H4 (cell line): ENCODE measurements at regions not wholly inside any gene's neighbourhood (a gene's known extent, or its start where the extent isn't known, plus 50 kb on each side); places are given as distances from the start of the nearest gene placed in this dataset.

Experiments
- DNase-seq: peaks from one replicate; pipeline ENCODE4 v3.0.0-alpha.2; 2015; ENCODE audit warnings: low spot score

DNA sequence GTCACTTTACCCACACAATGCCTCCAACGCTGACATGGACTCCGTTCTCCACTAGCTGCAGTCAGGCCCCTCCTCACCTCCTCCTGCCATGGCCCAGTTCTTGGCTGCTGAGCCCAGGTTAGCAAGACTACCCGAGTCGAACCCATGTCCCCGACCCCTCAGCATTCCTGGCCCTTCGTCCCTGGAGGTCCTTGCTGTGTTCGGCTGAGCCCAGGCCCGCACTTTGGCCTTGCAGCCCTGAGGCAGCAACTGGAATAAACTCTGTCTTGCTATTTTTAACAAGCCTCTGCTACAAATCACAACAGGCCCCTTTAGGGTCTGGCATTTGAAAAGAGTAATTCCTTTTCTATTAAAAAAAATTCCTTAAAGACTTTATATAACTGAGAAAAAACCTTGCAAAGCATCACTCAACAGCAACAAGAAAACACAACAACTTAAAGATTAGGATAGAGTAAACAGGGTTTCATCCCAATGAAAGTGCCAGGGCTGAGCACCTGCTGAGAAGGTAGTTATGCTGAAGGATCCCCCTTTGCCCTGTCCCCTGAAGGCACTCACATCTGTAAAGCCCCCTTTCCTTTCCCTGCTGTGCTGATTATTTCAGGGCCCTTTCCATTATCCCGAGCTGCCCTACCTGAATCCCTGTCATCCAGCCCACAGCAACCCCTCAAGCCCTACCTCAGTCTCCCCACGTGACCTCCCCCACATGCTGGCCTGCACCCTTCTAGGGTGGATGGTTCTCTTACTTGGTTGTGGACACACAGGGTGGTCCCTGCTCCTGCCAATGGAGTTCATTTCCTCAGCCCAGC is 120.0 kb upstream of the SNTG2 start:
- no peak for DNase-seq

DNA sequence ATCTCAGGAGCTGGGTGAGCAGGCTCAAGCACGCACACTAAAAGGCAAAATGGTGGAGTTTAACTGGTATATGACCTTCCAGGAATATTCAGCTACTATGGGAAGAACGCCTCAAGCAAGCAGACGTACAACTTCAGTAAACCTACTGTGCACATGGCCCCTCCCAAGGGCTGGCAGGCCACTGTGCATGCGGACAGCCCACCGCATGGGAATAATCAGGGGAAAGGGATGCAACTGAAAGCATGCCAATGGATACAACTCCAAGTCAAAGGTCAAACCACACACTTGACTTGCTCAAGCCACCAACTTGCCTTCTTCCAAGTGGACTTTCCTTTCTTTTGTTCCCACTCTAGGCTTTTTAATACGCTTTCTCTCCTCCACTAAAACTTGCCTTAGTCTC is 121.6 kb upstream of the SNTG2 start:
- DNase-seq: no peak

DNA sequence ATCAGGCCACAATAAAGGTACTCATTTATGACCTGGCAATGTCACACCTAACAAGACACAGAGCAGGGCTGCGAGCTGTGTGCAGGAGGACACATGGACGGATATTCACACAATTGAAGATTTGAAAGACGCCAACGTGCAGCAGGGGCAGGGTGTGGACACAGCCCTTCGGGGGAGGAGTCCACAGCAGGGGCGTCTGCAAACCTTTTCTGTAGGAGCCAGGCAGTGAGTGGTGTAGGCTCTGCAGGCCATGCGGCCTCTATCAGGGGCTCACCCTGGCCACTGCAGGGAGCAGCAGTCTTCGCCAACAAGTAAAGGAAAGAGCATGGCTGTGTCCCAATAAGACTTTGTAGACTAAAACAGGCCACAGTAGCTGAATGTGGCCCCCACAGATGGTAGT is 125.7 kb upstream of the SNTG2 start:
- DNase-seq: no peak

DNA sequence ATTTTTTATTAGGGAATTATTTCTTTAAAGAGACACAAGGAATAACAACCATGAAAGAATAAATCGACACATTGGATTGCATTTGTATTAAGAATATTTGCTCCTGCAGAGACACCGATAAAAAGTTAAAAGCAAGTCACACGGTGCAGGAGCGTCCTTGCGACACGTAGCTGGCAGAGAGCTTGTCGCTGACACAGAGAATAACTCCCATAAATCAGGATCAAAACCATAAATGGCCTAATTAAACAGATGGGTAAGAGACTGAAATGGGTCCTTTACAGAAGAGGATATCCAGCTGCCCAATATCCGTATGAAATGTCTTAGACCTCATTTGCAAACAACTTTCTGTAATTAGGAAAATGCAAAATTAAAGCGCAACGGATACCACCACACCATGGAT is 126.1 kb upstream of the SNTG2 start:
- DNase-seq: no peak

DNA sequence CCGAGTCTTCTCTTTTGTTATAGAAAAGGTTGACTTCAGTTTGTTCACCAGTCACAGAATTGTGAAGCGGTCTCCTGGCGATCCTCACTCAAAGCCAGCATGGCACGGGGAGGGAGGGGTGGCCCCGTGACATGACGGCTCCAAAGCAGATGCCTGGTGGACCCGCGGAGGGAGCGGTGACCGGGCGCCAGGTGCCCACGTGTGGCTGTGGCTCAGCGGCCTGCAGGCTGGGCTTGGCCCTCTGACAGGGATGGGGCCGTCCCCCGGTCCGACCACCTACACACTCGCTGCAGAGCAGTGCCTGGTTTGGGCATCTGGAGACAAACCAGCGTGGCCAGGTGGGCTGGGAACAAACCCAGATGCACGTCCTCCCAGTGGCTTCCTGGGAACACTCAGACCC is 129.1 kb upstream of the SNTG2 start:
- DNase-seq: no peak

DNA sequence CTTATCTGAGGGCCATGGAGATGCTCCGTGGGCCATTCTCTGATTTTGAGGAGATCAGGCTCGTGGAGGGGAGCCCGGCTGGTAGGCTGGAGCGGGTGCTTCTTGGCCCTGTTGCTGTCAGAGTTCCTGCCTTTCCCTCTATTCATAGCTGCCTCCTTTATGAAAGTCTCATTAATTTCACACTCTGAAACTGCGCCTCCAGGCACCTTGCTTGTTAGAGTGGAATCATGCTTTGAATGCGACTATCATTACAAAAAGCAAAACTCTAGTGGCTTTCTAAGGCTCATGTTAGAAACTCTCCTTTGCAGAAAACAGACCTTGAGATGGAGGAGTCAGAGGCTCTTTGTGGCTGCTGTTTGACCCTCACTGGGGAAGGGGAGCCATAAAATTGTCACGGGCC is 131.0 kb upstream of the SNTG2 start:
- no peak for DNase-seq

DNA sequence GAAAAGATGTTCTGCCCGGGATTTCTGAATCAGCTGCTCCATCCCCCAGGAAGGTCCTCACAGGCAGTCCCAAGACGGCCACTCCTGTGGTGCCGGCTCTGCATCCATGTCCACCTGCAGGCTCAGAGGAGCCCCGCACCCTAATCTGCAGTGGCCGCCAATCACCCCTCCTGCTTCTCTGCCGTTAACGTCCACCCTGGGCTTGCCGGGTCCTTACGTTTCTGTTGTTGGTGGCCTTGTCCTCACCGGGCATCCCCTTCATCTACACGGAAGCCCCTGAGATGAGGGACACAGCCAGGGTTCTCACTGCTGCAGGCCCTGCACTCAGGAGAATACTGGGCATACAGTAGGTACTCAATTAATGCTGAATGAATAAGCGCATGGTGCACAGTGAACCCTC is 131.5 kb upstream of the SNTG2 start:
- no peak for DNase-seq

DNA sequence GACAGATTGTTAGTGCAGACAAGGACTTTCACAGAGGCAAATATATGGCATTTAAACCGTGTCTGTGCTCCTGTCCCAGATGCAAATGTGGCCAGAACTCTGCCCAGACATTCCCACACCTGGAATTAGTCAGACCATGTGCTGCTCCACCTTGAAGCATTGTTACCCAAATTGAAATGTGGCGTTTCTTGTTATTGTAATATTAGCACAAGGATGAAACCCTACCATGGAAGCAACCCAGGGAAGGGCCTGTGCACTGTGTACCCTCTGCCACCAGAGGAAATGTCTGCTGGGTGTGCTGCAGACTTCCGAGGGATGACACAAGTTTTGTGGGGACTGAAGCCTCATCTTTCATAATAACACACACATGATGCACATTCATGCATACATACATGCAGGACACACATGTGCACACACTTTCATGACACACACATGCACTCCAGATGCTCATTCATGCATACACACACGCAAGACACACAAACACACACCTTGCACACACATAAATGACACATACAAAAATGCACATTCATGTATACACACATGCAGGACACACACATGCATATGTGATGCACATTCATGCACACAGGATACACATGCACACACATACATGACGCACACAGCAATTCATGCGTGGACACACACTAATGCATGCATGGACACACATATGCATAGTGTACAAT is 133.2 kb upstream of the SNTG2 start:
- no peak for DNase-seq

DNA sequence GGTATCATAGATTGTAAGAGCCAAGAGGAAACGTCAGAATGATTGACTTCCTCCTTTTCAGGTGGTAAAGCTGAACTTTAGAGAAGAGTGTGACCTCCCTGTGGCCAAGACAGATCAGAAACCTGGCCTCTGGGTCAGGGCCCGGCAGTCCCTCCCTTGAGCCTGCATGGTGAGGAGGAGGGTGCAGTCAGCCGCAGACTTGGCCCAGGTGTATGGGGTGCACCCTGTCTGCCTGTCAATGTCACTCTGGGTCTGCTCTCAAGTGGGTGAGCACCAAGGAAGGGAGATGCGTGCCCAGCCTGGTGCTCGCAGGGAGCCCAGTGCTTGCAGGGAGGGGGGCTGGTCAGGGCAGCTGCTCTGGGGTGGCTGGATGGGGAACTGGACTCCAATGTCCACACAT is 134.4 kb upstream of the SNTG2 start:
- no peak for DNase-seq

DNA sequence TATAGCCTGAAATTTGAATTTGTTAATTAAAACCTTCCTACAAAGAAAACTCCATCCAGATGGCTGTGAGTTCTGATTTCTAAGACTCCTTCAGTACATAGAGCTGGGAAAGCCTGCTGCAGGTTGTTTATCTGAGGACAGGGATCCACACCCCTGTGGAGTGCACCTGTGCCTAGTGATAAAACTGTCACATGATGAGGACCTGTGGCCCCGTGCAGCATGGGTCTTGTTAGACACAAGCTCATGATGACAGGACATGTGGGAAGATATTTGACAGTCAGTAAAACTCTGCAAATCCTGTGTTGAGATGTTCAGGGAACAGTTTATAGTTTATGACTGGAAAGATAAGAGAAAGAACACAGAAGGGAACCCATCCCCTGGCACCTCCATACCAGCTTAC is 133.2 kb upstream of the TMEM18 start:
- DNase-seq: no peak

DNA sequence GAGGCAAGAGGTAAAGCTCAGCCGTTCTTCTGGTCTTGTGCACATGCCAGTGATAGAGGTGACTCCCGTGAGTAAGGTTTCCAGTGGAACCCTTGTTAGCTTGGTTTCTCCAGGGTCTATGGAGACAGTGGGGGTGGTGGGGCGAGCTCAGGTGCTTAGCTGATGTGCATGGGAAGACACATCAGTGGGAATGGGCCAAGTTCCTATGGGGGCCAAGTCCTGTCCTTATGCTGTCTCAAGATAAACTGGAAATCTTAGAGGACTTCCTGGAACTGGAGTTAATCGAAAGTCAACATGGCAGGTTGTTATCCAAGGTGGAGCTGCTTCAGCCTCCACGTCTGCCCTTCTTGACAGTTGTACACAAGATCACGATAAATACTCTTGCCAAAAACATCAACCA is 130.1 kb upstream of the TMEM18 start:
- DNase-seq: no peak

DNA sequence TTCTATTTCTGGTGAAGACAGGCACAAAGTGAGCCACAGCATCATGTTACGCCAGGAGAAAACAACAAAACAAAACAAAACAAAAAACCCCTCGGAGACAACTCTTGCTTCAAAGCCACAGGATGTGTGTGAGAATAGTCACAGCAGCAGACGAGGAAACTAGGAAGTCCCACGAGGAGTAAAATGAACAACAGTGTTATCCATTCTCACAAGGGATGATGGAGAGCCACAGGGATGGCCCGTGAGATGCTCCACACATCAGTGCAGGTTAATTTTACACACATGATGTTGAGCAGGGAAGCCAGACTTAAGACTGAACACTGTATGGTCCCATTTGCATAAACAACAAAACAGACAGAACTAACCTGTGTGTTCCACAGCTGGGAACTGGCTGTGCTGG is 128.5 kb upstream of the TMEM18 start:
- no peak for DNase-seq

DNA sequence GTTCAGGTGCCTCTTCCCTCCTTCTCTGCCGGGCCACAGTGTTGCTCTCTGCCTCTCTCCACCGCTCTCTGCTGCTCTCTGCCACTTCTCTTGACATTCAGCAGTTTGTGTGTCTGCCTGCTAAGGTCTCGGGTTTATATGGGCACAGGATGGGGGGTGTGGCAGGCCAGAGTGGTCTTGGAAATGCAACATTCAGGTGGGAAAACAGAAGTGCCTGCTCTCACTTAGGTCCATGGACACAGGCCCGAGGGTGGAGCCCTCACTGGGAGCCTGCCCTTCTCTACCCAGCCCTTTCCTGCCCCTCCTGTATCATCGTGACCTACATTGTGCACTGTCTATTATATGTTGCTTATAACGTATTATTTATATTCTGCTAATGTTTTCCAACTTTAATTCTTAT is 120.8 kb upstream of the TMEM18 start:
- DNase-seq: no peak

DNA sequence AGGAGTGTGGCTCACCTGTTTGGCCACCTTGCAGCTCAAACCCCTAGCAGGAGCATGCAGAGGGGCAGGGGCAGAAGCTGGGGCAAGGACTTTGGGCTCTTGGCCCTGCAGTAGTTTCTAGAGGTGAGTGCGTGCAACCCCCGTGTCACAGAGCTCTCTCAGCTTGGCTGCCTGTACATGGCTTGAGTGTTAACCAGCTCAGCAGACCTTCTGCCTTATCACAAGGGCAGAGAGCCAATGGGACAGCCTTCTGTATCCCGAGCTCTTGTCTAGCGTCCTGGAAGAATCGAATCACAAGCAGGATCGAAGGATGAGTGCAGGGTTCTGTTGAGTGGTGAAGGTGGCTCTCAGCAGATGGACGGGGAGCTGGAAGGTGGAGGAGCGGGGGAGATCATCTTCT is 120.3 kb upstream of the TMEM18 start:
- DNase-seq: no peak

DNA sequence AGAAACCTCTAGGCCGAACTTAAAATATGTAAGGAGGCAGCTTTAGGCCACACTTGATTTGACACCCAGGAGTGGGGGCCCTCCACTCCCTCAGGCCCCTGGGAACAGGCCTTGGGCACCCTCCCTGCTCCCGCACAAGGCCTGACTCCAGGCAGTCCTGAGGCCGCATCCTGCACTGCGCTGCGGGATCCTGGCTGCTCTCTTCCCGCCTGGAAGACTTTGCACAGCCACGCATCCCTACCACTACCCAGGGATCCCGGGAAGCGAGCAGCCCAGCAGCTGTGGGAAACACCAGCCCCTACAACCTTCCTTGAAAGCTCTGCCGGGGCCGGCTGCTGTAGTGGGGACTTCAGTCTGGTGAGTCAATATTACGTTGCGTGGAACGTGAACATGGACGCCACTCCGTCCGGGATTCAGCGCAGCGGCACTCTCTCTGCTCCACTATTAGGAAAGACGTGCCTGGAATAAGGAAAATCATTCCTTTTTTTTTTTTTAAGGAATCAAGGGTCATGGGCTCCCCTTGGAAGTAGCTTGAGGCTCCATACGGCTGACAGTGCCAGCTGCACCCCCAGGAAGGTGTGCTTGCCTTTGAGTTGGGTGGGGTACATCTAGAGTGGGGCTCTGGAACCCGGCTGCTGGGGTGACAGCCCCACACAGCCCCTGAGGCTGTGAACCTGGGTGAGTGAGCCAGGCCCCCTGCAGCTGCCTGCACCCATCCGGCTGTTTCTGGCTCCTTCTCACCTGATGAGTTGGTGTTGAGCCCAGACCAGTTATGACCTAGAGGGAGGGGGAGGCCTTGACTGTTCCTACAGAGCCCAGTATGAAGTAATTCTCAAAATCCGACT is 119.2 kb upstream of the TMEM18 start:
- no peak for DNase-seq

DNA sequence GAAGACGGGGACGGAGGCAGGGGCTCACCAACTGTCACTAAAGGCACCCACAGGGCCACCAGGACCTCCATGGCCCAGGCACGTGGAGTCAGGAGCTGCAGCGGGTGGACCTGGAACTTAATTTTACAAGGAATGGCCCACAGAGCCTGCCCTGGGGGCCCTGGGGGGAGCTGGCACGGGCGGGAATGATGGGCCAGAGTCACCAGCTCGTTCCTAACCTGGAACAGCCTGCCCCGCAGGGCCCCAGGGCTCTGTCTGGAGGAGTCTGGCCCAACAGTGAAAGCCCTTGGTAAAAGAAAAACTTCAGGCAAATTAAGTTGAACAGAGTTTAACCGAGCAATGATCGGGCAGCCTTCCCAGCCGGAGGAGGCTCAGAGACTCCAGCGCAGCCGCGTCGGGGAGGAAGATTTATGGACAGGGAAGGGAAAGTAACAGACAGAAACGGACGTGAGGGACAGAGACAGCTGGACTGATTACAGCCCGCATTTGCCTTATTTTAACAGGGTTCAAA is 118.4 kb upstream of the TMEM18 start:
- no peak for DNase-seq

DNA sequence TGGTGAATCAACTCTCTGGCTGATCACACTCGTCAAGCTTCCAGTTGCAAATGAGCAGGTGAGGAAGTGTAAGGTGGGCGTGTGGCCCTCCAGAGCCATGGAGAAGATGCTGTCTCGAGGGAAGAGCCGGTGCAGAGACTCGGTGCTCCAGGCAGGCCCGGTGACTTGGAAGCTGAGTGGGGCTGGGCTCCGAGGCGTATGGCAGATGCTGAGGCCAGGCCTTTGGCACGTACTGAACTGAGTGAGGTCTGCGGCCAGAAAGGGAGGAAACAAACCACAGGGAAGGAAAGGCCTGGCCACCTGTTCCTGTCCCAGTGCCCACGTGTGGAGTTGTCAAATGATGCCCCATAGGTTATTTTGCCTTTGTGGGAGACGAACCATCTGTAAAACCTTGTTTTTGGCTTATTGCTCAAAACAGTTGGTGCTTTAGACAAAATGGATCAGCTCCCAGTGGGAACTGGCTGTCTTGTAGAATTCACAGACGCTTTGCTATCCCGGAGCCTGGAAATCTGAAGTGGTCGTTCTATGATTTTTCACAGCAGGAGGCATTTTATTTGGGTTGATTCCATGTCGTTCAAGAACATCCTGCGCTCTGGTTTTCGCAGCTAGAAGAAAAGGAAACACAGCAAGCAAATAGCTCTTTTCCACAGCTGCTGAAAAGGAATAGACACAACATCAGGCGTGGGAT is 117.5 kb upstream of the TMEM18 start:
- DNase-seq: no peak

DNA sequence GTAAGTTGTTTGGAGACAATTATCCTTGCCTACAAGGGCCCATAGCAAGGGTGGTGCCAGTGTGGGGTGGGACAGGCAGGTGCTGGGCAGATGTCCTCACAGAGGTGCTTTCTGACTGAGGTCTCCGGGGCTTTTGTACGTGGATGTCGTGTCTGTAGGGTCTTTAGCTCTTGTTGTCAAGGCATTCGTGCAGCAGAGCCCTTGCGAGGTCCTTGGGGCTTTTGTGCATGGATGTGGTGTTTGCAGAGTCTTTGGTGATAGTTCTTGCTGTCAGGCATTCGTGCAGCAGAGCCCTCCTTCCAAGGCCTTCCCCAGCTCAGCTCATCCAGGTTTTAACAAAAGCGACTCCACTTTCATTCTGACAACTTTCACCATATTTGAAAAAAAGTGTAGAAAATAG is 116.0 kb upstream of the TMEM18 start:
- no peak for DNase-seq

DNA sequence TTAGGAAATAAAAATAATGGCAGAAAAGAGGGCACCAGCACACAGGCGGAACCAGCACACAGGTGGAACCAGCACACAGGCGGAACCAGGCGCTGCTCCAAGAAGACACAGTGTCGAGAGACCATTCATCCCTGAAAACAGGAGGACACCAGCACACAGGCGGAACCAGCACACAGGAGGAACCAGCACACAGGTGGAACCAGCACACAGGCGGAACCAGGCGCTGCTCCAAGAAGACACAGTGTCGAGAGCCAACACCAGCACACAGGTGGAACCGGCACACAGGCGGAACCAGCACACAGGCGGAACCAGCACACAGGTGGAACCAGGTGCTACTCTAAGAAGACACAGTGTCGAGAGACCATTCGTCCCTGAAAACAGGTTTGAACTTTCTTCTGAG is 115.5 kb upstream of the TMEM18 start:
- DNase-seq: no peak

DNA sequence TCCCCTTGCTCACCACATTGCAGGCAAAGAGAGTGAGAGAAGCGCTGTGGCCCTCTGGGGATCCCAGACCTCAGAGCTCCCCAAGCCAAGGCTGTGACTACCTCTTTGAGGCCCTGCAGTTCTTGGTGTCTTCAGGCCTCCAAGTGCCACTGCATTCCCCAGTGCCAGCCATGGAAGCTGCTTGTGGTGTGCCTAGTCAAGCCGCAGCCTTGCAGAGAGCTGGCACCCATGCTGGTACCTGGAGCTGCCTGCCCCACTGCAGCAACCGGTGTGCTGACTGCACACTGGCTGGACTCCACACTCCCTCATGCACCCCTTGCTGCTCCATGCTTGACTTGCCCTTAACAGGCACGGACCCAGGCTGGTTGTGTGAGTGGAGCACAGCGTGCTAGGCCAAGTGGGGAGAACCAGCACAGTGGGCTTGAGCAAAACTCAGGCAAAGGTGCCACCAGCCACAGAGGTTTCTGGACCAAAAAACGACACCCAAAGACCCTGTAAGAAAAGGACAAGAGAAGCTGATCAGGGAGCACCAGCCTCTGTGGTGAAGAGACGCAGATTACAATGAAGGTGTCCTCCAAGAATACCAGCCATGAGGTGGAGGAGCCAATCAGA is 113.5 kb upstream of the TMEM18 start:
- no peak for DNase-seq

DNA sequence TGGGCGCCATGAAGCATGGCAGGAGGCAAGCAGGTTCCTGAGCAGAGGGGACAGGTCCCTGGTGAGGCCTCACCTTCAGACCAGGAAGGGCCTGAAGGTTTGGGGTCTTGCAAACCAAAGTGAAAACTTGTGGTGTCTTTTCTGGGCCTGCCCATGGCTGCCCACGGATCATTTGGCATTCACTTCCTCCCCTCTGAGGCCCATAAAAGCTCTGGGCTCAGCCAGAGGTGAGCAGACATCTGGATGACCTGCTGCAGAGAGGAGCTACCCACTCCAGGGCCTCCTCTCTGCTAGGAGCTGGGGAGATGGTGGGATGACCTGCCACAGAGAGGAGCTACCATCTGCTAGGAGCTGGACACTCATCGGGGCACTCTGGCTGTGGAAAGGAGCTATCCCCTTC is 112.9 kb upstream of the TMEM18 start:
- DNase-seq: no peak

DNA sequence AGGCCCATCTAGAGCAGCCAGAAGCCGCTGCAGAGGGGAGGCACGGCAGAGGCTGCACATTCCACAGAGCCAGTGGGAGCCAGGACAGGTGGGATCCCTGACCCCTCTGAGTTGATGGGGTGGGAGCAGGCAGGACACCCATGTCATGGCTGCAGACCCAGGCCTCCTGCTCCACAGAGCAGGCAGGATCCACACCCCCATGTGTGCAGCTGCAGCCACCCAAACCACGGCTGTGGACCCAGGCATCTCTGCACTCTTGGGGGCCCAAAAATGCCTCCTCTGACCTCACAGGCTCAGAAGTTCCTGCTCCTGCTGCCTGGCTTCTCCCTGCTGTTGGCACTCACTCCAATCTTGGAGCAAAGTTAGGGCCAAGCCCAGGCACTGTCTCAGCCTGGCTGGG is 112.3 kb upstream of the TMEM18 start:
- no peak for DNase-seq
